H1 (cell line): ENCODE measurements at regions not wholly inside any gene's neighbourhood (a gene's known extent, or its start where the extent isn't known, plus 50 kb on each side); places are given as distances from the start of the nearest gene placed in this dataset.

ENCODE experiments used
- CTCF ChIA-PET: fragments of 300-600 bp; sonication (Branson Sonifier 250); formaldehyde crosslinking; loops from one replicate; lab custom pipeline; 2021; ENCODE audit not compliant: partially characterized antibody; lab: Charles Lee
- POLR2A ChIA-PET: fragments of 300-600 bp; sonication (Branson Sonifier 250); formaldehyde crosslinking; loops from one replicate; lab custom pipeline; 2021; ENCODE audit warnings: inconsistent platforms; ENCODE audit not compliant: partially characterized antibody; lab: Charles Lee
- DNase-seq, 2 experiments: peaks; one replicate each; pipeline versions ENCODE4 v3.0.0 to v3.0.0-alpha.2; 2010 to 2022; ENCODE audit warnings: low spot score in 2 of 2, low read depth in 1 of 2, mixed read lengths in 1 of 2
- FAIRE-seq: peaks from 2 replicates; lab custom pipeline; 2011; peaks lifted over from hg19 to GRCh38; lab: Jason Lieb, UNC
- H2AFZ ChIP-seq: 2 replicates; pipeline ENCODE4 v1.8.1; 2012; ENCODE audit warnings: low read length, inconsistent platforms
- H2AK5ac ChIP-seq: 2 replicates; pipeline ENCODE4 v1.6.1; 2013; ENCODE audit warnings: low read depth, low read length
- H2BK120ac ChIP-seq: replicated peaks from 2 replicates; pipeline ENCODE3; 2013; ENCODE audit warnings: low read depth, low read length, inconsistent platforms
- H2BK12ac ChIP-seq: 2 replicates; pipeline ENCODE4 v1.6.1; 2013; ENCODE audit warnings: low read depth, low read length
- H2BK15ac ChIP-seq: 2 replicates; pipeline ENCODE4 v1.6.1; 2013; ENCODE audit warnings: low read length
- H2BK20ac ChIP-seq: 2 replicates; pipeline ENCODE4 v1.6.1; 2013; ENCODE audit warnings: low read length
- H2BK5ac ChIP-seq: 2 replicates; pipeline ENCODE4 v1.6.1; 2013; ENCODE audit warnings: low read depth, low read length
- H3K14ac ChIP-seq: 2 replicates; pipeline ENCODE4 v1.6.1; 2013; ENCODE audit warnings: inconsistent platforms; ENCODE audit not compliant: insufficient read length
- H3K18ac ChIP-seq: 2 replicates; pipeline ENCODE4 v1.6.1; 2013; ENCODE audit warnings: low read length; ENCODE audit errors: extremely low read depth
- H3K23ac ChIP-seq: 2 replicates; pipeline ENCODE4 v1.6.1; 2013; ENCODE audit warnings: inconsistent platforms; ENCODE audit not compliant: insufficient read length
- H3K23me2 ChIP-seq: 2 replicates; pipeline ENCODE4 v1.6.1; 2013; ENCODE audit warnings: low read depth, low read length
- H3K27ac ChIP-seq: 2 replicates; pipeline ENCODE4 v1.6.1; 2011; ENCODE audit warnings: low read depth, low read length, inconsistent platforms
- H3K27me3 ChIP-seq, 4 experiments: replicated peaks in 1 of 4; 1 replicate in 1 of 4; 2 replicates in 3 of 4; pipeline versions ENCODE4 v1.6.1 to v1.8.1; 2011 to 2013; ENCODE audit warnings: low read length in 3 of 4, mild to moderate bottlenecking in 3 of 4, inconsistent platforms in 2 of 4, mixed read lengths in 2 of 4, moderate library complexity in 1 of 4; ENCODE audit not compliant: control insufficient read depth in 3 of 4, insufficient read depth in 3 of 4; ENCODE audit errors: extremely low read depth in 1 of 4
- H3K36me3 ChIP-seq, 4 experiments: 2 replicates each; pipeline versions ENCODE4 v1.6.1 to v1.8.1; 2011 to 2013; ENCODE audit warnings: mild to moderate bottlenecking in 4 of 4, low read length in 3 of 4, moderate library complexity in 2 of 4, control low read depth in 1 of 4, inconsistent platforms in 1 of 4; ENCODE audit not compliant: insufficient read depth in 4 of 4, control insufficient read depth in 2 of 4
- H3K4ac ChIP-seq: replicated peaks from 2 replicates; pipeline ENCODE3; 2013; ENCODE audit warnings: low read length, low read depth, mixed read lengths, inconsistent platforms; ENCODE audit not compliant: insufficient read length
- H3K4me1 ChIP-seq, 4 experiments: replicated peaks in 1 of 4; 1 replicate in 1 of 4; 2 replicates in 3 of 4; pipeline versions ENCODE4 v1.6.1 to v1.8.1; 2011 to 2013; ENCODE audit warnings: low read length in 3 of 4, inconsistent platforms in 2 of 4, mixed read lengths in 1 of 4; ENCODE audit not compliant: insufficient read depth in 4 of 4, control insufficient read depth in 3 of 4
- H3K4me2 ChIP-seq, 2 experiments: 2 replicates each; pipeline versions ENCODE4 v1.6.1 to v1.8.1; 2011 to 2013; ENCODE audit warnings: low read depth in 2 of 2, low read length in 2 of 2, control low read depth in 1 of 2, inconsistent platforms in 1 of 2, mild to moderate bottlenecking in 1 of 2; ENCODE audit not compliant: insufficient read depth in 1 of 2
- H3K4me3 ChIP-seq, 4 experiments: fragments of 200-600, 300-600 bp in 1 of 4; sonication (generic), shearing (Covaris generic), sonication (Bioruptor Twin) in 1 of 4; 2 replicates each; pipeline versions ENCODE4 v1.5.1 to v1.8.1; 2011 to 2016; ENCODE audit warnings: low read length in 4 of 4, low read depth in 3 of 4, control low read depth in 2 of 4, inconsistent platforms in 2 of 4, mild to moderate bottlenecking in 2 of 4, mixed read lengths in 1 of 4, moderate library complexity in 1 of 4; ENCODE audit not compliant: insufficient read depth in 2 of 4; ENCODE audit errors: extremely low read depth in 1 of 4
- H3K56ac ChIP-seq: replicated peaks from 2 replicates; pipeline ENCODE3; 2013; ENCODE audit warnings: low read depth, mild to moderate bottlenecking, mixed read lengths, low read length, inconsistent platforms; ENCODE audit not compliant: insufficient read length
- H3K79me1 ChIP-seq: 2 replicates; pipeline ENCODE4 v1.6.1; 2013; ENCODE audit warnings: low read depth, low read length, control low read depth
- H3K79me2 ChIP-seq, 2 experiments: 2 replicates each; pipeline versions ENCODE4 v1.6.1 to v1.8.1; 2012 to 2013; ENCODE audit warnings: low read length in 2 of 2, mild to moderate bottlenecking in 2 of 2, inconsistent platforms in 1 of 2; ENCODE audit not compliant: insufficient read depth in 2 of 2, control insufficient read depth in 1 of 2
- H3K9ac ChIP-seq, 4 experiments: replicated peaks in 1 of 4; 1 replicate in 1 of 4; 2 replicates in 3 of 4; pipeline versions ENCODE4 v1.6.1 to v1.8.1; 2011 to 2013; ENCODE audit warnings: low read depth in 3 of 4, low read length in 3 of 4, control low read depth in 2 of 4, mild to moderate bottlenecking in 2 of 4, moderate library complexity in 2 of 4, inconsistent platforms in 1 of 4; ENCODE audit errors: extremely low read depth in 1 of 4
- H3K9me3 ChIP-seq, 2 experiments: 2 replicates each; pipeline versions ENCODE4 v1.6.1 to v1.8.1; 2012 to 2013; ENCODE audit warnings: mild to moderate bottlenecking in 2 of 2, moderate library complexity in 2 of 2, control low read depth in 1 of 2, inconsistent platforms in 1 of 2, low read depth in 1 of 2, low read length in 1 of 2, mixed read lengths in 1 of 2; ENCODE audit not compliant: insufficient read depth in 2 of 2
- H4K20me1 ChIP-seq, 2 experiments: replicated peaks in 1 of 2; 2 replicates each; pipeline versions ENCODE3 to v1.8.1; 2011 to 2013; ENCODE audit warnings: inconsistent platforms in 2 of 2, low read length in 2 of 2, mild to moderate bottlenecking in 1 of 2; ENCODE audit not compliant: insufficient read depth in 2 of 2, control insufficient read depth in 1 of 2
- H4K5ac ChIP-seq: 2 replicates; pipeline ENCODE4 v1.6.1; 2013; ENCODE audit warnings: low read length, low read depth, mixed read lengths, inconsistent platforms; ENCODE audit not compliant: insufficient read length
- H4K8ac ChIP-seq: 2 replicates; pipeline ENCODE4 v1.8.0; 2013; ENCODE audit warnings: mild to moderate bottlenecking, moderate library complexity, low read length, inconsistent platforms; ENCODE audit not compliant: insufficient read depth; ENCODE audit errors: extremely low read depth
- H4K91ac ChIP-seq: replicated peaks from 2 replicates; pipeline ENCODE3; 2013; ENCODE audit warnings: low read length, mixed read lengths, inconsistent platforms; ENCODE audit not compliant: insufficient read length
- EZH2 ChIP-seq: fragments of 200-600 bp; sonication (generic); IDR thresholded peaks from 2 replicates; pipeline ENCODE4 v1.7.1; 2012; ENCODE audit warnings: low read depth, mild to moderate bottlenecking, moderate library complexity, low read length, inconsistent platforms; ENCODE audit not compliant: severe bottlenecking

- no peaks in the 10 kb centered on the region for H3K36me3 ChIP-seq
- H4K5ac ChIP-seq, result no peak overlapping the region
- no peak overlapping the region for H3K18ac ChIP-seq
- POLR2A ChIA-PET, result no interaction called here
- H2BK15ac ChIP-seq, result no peak overlapping the region
- no peaks in the 10 kb centered on the region for H3K79me1 ChIP-seq
- no peak overlapping the region for H2AK5ac ChIP-seq
- no peaks in the 10 kb centered on the region; a peak in 1 of 4 replicates for H3K9me3 ChIP-seq
- no peak overlapping the region for H3K4me3 ChIP-seq
- H2BK5ac ChIP-seq, result no peak overlapping the region
- H2BK12ac ChIP-seq, result no peak overlapping the region
- no peak for DNase-seq
- H4K20me1 ChIP-seq, result no peaks in the 10 kb centered on the region
- no peak overlapping the region for H3K27ac ChIP-seq
- no peaks in the 10 kb centered on the region for H3K23me2 ChIP-seq
- no peak overlapping the region for H3K56ac ChIP-seq
- H3K14ac ChIP-seq, result no peak overlapping the region
- no peak overlapping the region for H4K91ac ChIP-seq
- H4K8ac ChIP-seq, result no peak overlapping the region
- H2AFZ ChIP-seq, result no peak overlapping the region
- no peak overlapping the region for H3K4me2 ChIP-seq
- H3K9ac ChIP-seq, result no peak overlapping the region
- no peak for TF ChIP-seq EZH2
- TF ChIP-seq, all 59 proteins: peak for 0
- no peak for FAIRE-seq
- no peaks in the 10 kb centered on the region for H3K27me3 ChIP-seq
- no peak overlapping the region for H2BK120ac ChIP-seq
- no peak overlapping the region for H3K23ac ChIP-seq
- H3K4me1 ChIP-seq, result no peaks in the 10 kb centered on the region
- CTCF ChIA-PET, result no interaction called here
- H3K79me2 ChIP-seq, result no peaks in the 10 kb centered on the region
- no peak overlapping the region for H3K4ac ChIP-seq
- no peak overlapping the region for H2BK20ac ChIP-seq
Measured at GRCh38 chrX:46040001-46040400, 505.2 kb downstream of the ZNF674 start.
